Lung microvascular endothelial cell (primary cell): ENCODE measurements at regions not wholly inside any gene's neighbourhood (a gene's known extent, or its start where the extent isn't known, plus 50 kb on each side); places are given as distances from the start of the nearest gene placed in this dataset.
"Not testable (repeated sequence)": the region's sequence is repeated elsewhere in the genome, so short reads cannot be mapped to it uniquely, and the experiment has no call there.

ENCODE experiments used
- DNase-seq, 2 donors: peaks; one replicate each; pipeline versions ENCODE4 v3.0.0 to v3.0.0-alpha.2; 2010; ENCODE audit warnings: low read depth in 2 of 2

- no peak for DNase-seq
Observed at GRCh38 chr9:134526584-134527477, 114.8 kb upstream of the COL5A1 start.

DNA sequence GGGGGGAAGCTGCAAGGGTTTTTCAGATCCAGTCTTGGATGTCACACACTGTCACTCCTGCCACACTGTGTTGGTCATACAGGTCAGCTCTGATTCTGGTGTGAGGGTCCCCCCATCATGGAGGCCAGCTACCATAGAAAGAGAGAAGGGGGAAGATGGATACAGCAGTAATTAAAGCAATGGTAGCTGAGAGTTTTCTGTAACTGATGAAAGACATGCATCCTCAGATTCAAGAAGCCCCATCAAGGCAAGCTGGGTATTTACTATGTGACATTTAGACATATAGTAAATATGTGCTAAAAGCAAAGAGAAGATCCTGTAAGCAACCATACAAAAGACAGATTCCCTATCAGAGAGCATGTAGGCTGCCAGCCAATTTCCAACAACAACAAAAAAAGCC is 110.9 kb upstream of the COL5A1 start:
- no peak for DNase-seq

- peak in 1 of 2 donors; percentile 24 for DNase-seq
Observed at GRCh38 chr9:134531220-134531970, 110.2 kb upstream of the COL5A1 start.

GRCh38 chr9:134532084-134532483 is 109.5 kb upstream of the COL5A1 start:
- no peak for DNase-seq

GRCh38 chr9:134532661-134533060 is 108.9 kb upstream of the COL5A1 start:
- not testable (repeated sequence) for DNase-seq

DNA sequence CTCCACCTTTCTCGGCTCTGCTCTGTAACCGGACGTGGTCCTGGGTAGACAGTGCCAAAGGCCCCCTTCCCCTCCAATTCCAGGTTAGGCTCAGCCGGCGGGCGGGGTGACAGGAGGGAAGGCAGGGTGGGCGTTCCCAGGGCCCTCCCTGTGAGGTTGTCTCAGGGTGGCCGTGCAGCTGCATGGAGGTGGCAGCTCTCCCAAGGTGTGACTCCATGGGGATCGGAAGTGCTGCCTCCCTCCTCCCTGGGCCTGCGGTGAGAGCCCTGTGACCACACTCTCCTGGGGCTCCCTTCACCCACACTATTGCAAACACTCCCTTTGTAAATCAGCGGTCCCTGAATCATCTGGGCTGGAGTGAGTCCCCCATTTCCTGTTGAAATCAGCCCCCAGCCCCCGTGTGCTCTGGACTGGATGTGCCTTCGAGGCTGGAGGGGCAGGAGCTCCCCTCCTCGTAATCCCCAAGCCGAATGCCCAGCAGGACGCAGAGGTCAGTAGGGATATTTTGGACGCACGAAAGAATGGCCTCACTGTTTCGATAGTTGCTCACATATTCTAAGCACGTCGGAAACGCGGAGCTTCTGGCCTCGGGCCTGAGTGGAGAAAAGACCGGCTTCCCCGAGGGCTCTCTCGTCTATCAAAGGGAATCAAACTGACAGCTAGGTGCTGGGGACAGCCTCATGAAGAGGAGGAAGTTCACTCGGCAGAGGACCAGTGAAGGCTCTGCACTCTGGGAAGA is 107.6 kb upstream of the COL5A1 start:
- DNase-seq = no peak

- DNase-seq = no peak
Observed at GRCh38 chr9:134534661-134535080, 106.9 kb upstream of the COL5A1 start.

DNA sequence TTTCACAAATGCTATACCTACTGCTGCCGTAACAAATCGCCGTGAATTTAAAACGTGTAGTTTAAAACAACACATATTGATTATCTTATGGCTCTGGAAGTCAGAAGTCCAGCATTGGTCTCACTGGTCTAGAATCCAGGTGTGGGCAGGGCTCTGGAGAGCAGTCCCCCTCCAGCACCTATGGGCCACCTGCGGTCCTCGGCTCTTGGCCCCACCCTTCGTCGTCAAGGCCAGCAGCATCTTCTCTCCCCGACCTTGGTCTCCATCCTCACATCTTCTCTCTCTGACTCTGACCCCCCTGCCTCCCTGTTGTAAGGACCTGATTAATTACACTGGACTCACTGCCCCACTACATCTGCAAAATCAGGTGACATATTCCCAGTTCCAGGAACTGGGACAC is 106.4 kb upstream of the COL5A1 start:
- DNase-seq = no peak

- no peak for DNase-seq
Observed at GRCh38 chr9:134536101-134536900, 105.3 kb upstream of the COL5A1 start.

- DNase-seq = no peak
Observed at GRCh38 chr9:134536931-134537330, 104.7 kb upstream of the COL5A1 start.

DNA sequence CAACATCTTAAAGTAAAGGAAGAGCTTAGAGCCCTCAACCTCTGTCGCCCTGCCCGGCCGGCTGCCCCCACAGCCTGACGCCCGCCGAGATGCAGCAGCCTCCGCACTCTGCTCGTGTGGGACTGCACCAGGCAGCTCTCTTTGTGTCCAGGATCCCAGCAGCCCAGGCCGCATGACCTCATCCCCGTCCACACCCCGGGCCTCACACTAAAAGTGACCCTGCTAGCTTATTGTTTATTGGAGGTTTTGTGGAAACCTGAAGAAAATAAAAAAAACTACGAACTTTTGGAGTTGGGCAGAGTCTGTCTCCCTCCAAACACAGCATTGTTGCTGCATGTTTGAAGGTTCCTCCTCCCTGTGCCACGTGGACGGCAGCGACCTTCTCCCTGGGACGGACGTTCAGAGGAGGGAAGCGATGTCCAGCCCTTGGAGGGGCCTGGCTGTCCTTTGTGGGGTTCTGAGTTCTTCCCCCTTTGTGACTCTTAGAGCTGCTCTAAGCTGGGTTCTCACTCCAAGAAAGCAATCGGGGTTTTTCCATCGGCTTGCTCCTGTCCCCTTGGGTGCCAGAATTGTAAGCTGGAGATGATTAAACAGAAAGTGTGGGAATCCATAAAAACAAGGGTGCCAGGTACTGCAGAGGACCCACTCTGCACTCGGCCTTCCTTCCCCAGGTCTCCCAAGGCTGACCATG is 103.5 kb upstream of the COL5A1 start:
- no peak for DNase-seq

GRCh38 chr9:134538856-134539566 is 102.6 kb upstream of the COL5A1 start:
- no peak for DNase-seq

- no peak for DNase-seq
Observed at GRCh38 chr9:134539586-134540194, 101.9 kb upstream of the COL5A1 start.

DNA sequence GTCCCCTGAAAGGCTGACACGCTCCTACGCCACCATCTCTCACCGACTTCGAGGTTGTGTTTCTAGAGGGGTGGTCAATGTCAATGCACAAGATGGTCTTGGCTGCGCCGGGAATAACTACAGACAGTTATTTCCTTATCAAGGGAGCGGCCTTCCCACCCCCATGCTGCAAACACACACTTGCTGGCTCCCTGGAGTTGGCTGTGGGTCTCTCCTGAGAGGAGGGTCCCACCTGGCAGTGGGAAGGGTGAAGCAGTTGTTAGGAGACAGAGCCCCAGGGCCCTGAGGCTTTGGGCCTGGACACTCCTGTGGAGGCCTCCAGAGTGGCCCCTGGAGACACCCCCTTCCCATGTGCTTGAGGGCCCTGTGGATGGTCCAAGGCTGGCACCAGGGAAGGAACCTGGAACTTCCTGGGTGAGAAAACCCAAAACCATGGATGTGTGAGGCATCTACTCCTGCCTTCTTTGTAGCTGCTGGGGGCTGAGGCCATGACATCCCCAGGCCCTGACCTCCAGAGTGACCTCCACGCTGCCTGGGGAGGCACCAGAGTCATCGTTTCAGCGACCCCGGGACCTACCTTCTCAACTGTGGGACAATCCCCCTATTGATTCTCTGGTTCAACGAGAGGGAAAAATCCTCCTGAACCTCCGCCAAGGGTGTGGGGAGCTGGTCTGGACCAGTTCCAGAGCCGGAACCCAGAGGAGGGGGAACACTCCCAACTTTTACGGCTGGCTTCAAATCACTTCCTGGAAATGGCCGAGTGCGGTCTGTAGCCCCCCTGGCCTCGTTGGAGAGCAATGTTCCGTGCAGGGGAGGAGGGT is 101.1 kb upstream of the COL5A1 start:
- no peak for DNase-seq

DNA sequence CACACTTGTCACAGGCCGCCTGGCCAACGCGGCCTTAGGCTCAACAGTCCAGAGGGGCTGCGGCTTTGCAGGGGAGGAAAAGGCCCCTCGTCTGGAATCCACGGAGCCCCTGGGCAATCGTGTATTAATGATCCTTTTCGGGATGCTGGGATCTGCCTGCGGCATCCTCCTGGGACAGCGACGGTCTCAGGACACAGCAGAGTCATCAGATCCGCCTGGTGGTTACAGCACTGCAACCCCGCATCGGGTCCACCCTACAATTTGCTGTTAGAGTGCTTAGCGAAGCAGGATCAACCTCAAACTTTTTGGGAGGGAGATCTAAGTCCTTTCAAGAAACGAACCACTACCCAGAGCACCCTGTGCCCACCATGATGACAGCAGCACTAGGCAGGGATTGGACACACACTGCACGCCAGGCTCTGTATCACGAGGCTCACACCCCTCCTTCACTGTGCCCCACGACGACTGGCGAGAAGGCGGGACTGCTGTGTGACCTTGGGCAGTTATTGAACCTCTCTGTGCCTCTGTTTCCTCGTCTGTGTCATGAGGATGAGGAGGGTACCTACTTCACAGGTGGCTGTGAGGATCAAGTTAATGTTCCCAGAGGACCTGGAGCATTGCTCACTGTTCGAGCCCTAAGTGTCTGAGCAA is 100.4 kb upstream of the COL5A1 start:
- DNase-seq = no peak

DNA sequence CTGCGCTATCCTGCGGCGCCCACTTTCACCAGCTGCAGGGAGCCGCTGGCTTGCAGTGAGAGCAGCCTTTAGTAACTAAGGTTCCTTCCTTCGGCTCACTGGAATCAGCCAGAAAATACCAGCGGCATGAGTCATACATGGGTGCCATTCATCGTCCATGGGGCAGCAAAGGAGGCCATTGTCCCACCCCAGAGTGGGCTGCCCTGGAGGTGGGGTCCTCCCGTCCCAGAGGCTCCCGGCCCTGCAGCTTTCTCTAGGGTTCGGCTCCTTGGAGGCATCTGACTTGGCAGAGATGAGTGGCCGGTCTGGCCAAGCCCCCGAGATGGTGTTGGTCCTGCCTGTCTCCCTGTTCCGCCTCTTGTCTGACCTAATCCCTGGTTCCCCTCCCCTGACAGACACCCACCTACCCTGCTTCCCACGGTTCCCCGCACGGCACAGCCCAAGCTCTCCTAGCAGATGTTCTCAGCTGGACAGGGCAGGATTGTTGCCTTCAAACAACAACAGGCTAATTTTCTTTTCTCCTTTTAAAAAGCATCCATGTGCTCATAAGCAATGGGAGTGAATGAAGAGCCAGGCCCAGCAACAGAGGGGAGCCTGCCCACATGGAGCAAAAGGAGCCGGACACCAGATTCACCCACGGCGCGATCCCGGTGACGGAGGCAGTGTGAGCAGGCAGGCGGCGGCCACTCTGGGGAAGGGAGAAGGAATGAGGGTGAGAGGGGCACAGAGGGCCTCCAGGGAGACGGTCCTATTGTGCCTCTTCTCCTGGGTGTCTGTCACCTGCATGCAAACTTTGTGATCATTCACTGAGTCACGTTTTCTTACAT is 97.0 kb upstream of the COL5A1 start:
- no peak for DNase-seq

- DNase-seq = no peak
Observed at GRCh38 chr9:134545215-134545542, 96.4 kb upstream of the COL5A1 start.
